A673 (cell line): ENCODE measurements at regions not wholly inside any gene's neighbourhood (a gene's known extent, or its start where the extent isn't known, plus 50 kb on each side); places are given as distances from the start of the nearest gene placed in this dataset.

Experiments
- CTCF ChIP-seq: fragments of 300-800, 200-600 bp; sonication (generic); conservative IDR thresholded peaks from 2 replicates; pipeline ENCODE4 v1.5.1; 2017; ENCODE audit warnings: low read depth, mild to moderate bottlenecking, antibody characterized with exemption, low read length, moderate library complexity, mixed read lengths
- EZH2 ChIP-seq: fragments of 200-600 bp; sonication (generic); IDR thresholded peaks from 2 replicates; pipeline ENCODE4 v1.6.1; 2017; ENCODE audit warnings: borderline replicate concordance, low read depth, mild to moderate bottlenecking, mixed read lengths, antibody characterized with exemption, low read length; ENCODE audit not compliant: poor library complexity, severe bottlenecking

- TF ChIP-seq CTCF (no peak), EZH2 (no peak)
These were observed 100.1 kb upstream of the PLSCR5 start for GRCh38 chr3:146705225-146705624.
